ENCODE measurements at regions not wholly inside any gene's neighbourhood (a gene's known extent, or its start where the extent isn't known, plus 50 kb on each side); places are given as distances from the start of the nearest gene placed in this dataset.

DNA sequence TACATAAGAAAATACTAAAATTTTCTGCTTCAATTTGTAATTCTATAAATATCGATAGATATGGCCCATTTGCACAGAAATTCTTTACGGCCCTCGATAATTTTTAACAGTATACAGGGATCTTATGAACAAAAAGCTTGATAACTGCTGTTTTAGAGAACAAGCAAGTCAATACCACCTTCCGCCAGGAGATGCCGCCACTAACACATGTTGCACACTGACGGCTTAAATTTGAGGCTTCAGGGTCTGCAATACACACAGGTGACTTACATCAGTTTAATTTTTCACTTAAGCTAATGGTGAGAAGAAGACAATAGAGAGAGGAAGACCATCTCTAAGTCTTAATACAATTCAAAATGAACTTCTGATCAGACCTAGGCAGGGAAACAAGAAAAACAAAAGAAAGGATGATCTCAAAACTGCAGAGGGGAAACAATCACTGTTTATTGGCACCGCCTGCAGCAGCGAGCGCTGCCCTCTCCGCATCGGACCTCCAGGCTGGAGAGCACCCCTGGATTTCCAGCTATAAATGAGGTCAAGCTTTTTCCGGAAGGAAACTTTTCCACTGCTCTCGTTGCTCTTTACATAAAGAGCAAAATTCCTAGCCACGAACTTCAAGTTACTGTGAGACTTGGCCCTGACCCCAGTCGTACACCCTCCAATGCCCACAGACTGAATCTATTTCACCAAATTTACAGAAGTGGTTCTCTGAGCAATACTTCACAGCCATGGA is 53.9 kb downstream of the OTOR start:
- DNase-seq (ENCODE audit: low spot score) (no peak), ATAC-seq (ENCODE audit: low read depth) (peak; percentile 62; the same call in 1 of the 3 replicates)
- TF ChIP-seq, protein P1, sequence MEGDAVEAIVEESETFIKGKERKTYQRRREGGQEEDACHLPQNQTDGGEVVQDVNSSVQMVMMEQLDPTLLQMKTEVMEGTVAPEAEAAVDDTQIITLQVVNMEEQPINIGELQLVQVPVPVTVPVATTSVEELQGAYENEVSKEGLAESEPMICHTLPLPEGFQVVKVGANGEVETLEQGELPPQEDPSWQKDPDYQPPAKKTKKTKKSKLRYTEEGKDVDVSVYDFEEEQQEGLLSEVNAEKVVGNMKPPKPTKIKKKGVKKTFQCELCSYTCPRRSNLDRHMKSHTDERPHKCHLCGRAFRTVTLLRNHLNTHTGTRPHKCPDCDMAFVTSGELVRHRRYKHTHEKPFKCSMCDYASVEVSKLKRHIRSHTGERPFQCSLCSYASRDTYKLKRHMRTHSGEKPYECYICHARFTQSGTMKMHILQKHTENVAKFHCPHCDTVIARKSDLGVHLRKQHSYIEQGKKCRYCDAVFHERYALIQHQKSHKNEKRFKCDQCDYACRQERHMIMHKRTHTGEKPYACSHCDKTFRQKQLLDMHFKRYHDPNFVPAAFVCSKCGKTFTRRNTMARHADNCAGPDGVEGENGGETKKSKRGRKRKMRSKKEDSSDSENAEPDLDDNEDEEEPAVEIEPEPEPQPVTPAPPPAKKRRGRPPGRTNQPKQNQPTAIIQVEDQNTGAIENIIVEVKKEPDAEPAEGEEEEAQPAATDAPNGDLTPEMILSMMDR (IDR thresholded peaks at IDR 0.05; ENCODE audit: poor library complexity, severe bottlenecking): peak; percentile 96
- Histone ChIP-seq H3K36me3 (ENCODE audit: low read depth) (no peaks in the 10 kb centered on the region), H3K9me3 (ENCODE audit: severe bottlenecking) (no peaks in the 10 kb centered on the region), H3K4me3 (ENCODE audit: severe bottlenecking) (no peak overlapping the region), H3K27ac (ENCODE audit: poor library complexity, severe bottlenecking) (no peak overlapping the region), H3K27me3 (ENCODE audit: insufficient read depth, poor library complexity, severe bottlenecking) (peaks cover 53% of the 10 kb centered on the region), H3K4me1 (ENCODE audit: insufficient read depth, poor library complexity, severe bottlenecking) (no peaks in the 10 kb centered on the region)

DNA sequence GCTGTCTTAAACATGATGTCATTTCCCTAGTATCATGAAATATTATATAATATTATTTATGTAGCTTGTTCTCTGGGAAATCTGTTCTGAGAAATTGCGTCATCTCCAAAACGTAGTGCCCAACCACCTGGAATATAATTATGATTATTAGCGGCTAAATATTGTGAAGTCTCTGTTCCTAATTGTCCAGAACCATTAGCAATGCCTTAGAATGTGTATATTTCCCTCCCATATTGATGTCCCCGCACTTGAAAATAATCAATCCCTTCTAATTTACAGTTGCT is 54.4 kb downstream of the OTOR start:
- TF ChIP-seq, protein P1 (IDR thresholded peaks at IDR 0.05; ENCODE audit: poor library complexity, severe bottlenecking): no peak
- no peak for ATAC-seq (ENCODE audit: low read depth)
- H3K4me3 ChIP-seq (ENCODE audit: severe bottlenecking): no peak overlapping the region
- H3K4me1 ChIP-seq (ENCODE audit: insufficient read depth, poor library complexity, severe bottlenecking): no peaks in the 10 kb centered on the region
- H3K27me3 ChIP-seq (ENCODE audit: insufficient read depth, poor library complexity, severe bottlenecking): peaks cover 48% of the 10 kb centered on the region
- H3K36me3 ChIP-seq (ENCODE audit: low read depth): no peaks in the 10 kb centered on the region
- H3K27ac ChIP-seq (ENCODE audit: poor library complexity, severe bottlenecking): no peak overlapping the region
- H3K9me3 ChIP-seq (ENCODE audit: severe bottlenecking): no peaks in the 10 kb centered on the region
- no peak for DNase-seq (ENCODE audit: low spot score)

DNA sequence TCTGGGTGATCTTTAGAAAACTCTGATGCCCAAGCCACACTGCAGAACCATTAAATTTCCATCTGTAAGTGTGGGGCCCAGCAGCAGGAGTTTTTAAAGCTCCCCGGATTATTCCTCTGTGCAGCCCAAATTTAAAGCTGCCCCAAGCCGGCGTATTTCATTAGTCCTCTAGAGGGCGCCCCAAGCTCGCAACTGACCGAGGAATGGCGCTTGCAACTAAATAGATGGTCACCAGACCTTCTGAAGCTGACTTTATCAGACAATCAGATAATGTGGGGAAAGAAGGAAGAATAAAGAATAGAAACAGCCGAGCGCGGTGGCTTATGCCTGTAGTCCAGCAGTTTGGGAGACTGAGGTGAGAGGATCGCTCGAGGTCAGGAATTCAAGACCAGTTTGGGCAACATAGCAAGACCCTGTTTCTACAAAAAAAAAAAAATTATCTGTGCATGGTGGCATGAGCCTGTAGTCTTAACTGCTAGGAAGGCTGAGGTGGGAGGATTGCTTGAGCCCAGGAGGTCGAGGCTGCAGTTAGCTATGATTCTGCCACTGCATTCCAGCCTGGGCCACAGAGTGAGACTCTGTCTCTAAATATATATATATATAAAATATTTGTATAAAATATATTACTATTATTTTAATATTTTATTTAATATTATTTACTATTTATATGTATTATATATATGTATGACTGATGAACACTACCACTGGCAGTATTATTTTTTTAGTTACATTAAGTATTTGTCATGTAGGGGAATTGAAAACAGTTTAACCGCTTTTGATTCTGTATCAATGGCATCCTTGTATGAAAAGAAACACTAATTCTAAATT is 56.0 kb downstream of the OTOR start:
- TF ChIP-seq, protein P1 (IDR thresholded peaks at IDR 0.05; ENCODE audit: poor library complexity, severe bottlenecking): peak; percentile 92
- Histone ChIP-seq H3K4me3 (ENCODE audit: severe bottlenecking) (no peak overlapping the region), H3K27me3 (ENCODE audit: insufficient read depth, poor library complexity, severe bottlenecking) (peaks cover 35% of the 10 kb centered on the region), H3K9me3 (ENCODE audit: severe bottlenecking) (no peaks in the 10 kb centered on the region), H3K4me1 (ENCODE audit: insufficient read depth, poor library complexity, severe bottlenecking) (no peaks in the 10 kb centered on the region), H3K36me3 (ENCODE audit: low read depth) (no peaks in the 10 kb centered on the region), H3K27ac (ENCODE audit: poor library complexity, severe bottlenecking) (no peak overlapping the region)
- DNase-seq (ENCODE audit: low spot score): no peak
- peak; percentile 71 for ATAC-seq (ENCODE audit: low read depth)

DNA sequence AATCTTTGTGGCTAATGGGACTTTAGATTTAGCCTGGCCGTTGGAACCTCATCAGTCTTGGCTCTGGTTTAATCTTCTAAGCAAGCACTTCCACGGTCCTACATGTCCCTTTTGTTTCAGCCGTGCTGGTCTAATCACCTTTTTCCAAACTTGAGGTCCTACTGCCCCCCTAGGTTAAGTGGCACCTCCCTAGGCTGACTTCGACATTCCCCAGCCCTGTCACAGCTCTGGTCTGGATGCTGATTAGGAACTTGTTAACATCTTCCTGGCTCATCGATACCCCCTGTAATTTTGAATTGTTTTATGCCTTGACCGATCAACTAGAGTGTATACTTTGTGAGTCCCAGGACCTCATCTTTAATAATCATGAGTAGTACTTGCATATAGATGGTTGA is 56.6 kb downstream of the OTOR start:
- Histone ChIP-seq H3K9me3 (ENCODE audit: severe bottlenecking) (no peaks in the 10 kb centered on the region), H3K4me1 (ENCODE audit: insufficient read depth, poor library complexity, severe bottlenecking) (no peaks in the 10 kb centered on the region), H3K4me3 (ENCODE audit: severe bottlenecking) (no peak overlapping the region), H3K27me3 (ENCODE audit: insufficient read depth, poor library complexity, severe bottlenecking) (peaks cover 29% of the 10 kb centered on the region), H3K36me3 (ENCODE audit: low read depth) (no peaks in the 10 kb centered on the region), H3K27ac (ENCODE audit: poor library complexity, severe bottlenecking) (no peak overlapping the region)
- TF ChIP-seq, protein P1 (IDR thresholded peaks at IDR 0.05; ENCODE audit: poor library complexity, severe bottlenecking): no peak
- DNase-seq (ENCODE audit: low spot score) (no peak), ATAC-seq (ENCODE audit: low read depth) (no peak)

DNA sequence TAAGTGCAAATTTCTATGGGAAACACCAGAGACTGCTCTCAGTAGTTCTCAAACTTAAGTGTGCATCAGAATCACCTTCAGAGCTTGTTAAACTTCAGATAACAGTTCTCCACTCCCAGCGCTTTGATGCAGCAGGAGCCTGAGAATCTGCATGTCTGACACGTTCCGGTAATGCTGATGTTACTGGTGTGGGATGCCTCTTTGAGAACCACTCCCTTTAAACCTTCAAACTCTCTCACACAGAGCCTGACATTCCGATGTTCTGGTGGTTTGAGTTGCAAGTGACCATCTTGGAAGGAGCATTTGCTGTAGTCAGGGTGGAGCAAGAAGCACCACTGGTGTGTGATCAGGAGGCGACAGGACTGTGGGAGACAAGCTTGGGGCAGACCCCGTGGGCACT is 57.9 kb downstream of the OTOR start:
- TF ChIP-seq, protein P1 (IDR thresholded peaks at IDR 0.05; ENCODE audit: poor library complexity, severe bottlenecking): no peak
- ATAC-seq (ENCODE audit: low read depth): no peak
- Histone ChIP-seq H3K9me3 (ENCODE audit: severe bottlenecking) (no peaks in the 10 kb centered on the region), H3K27ac (ENCODE audit: poor library complexity, severe bottlenecking) (no peak overlapping the region), H3K4me1 (ENCODE audit: insufficient read depth, poor library complexity, severe bottlenecking) (no peaks in the 10 kb centered on the region), H3K27me3 (ENCODE audit: insufficient read depth, poor library complexity, severe bottlenecking) (peaks cover 24% of the 10 kb centered on the region), H3K4me3 (ENCODE audit: severe bottlenecking) (no peak overlapping the region), H3K36me3 (ENCODE audit: low read depth) (no peaks in the 10 kb centered on the region)
- DNase-seq (ENCODE audit: low spot score): no peak
